Stromal cell of bone marrow (primary cell): ENCODE measurements at regions not wholly inside any gene's neighbourhood (a gene's known extent, or its start where the extent isn't known, plus 50 kb on each side); places are given as distances from the start of the nearest gene placed in this dataset.

Source experiments
- DNase-seq: peaks from one replicate; pipeline ENCODE4 v3.0.0-alpha.2; 2012; ENCODE audit warnings: low read depth

DNA sequence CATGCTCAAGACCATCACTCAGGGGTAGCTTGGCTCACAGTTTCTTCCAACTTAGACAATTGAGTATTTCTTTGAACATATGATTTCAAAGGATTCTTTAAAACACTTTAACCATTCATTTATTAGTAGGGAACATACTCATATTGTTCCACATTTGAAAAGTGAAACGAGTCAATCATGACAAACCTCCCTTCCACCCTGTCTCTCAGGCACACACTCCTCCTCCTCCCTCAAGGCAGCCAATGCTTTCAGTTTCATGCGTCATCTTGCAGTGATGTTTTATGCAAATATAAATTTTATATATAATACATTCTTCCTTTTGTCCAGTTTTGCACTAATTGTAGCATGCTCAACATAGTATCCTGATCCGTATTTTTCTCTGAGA is 126.0 kb upstream of the BOD1 start:
- DNase-seq = no peak

DNA sequence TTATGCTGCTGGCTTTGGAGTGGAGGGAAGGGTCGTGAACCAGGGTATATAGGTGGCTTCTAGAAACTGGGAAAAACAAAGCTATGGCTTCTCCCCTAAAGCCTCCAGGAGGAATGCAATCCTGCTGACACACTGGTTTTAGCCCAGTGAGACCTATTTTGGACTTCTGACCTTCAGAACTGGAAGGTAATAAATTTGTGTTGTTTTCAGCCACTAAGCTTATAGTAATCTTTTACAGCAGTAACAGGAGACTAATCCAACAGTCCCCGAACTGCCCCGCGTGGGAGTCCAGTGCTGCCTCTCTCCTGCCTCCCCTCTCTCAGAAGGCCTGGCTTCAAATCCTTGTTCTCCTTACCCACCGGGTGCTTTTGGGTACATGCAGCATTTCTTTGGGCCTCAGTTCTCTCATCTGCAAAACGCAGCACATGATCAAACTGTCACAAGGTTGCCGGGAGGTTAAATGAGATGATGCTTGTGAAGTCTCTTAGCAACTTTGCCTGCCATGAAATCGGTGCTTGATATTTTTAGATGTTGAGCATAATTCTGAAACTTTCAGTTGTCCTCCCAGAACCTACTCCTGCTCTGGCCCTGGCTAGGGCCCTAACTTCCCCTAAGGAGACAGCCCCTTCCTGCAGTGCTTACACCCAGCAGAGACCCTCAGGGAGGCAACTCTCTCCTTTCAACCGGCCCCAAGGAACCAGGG is 127.3 kb upstream of the BOD1 start:
- DNase-seq = no peak

DNA sequence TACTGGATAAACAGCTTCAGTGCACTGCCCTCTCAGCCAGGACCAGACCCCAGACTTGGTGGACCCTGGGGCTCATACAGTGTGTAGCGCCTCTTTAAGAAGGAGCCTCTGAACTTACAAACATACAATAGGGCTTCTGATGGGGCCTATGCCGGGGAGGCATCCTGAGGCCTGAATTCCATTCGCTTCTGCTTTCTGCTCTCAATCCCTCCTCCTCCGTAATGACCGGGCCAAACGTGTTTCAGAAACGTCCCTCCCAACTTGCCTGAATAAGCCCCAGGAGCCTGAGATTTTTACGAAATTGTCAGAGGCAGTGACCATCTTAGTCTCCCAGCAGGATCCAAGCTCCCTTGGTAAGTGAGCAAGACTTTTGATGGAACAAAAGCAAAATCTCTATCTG is 128.1 kb upstream of the BOD1 start:
- no peak for DNase-seq

DNA sequence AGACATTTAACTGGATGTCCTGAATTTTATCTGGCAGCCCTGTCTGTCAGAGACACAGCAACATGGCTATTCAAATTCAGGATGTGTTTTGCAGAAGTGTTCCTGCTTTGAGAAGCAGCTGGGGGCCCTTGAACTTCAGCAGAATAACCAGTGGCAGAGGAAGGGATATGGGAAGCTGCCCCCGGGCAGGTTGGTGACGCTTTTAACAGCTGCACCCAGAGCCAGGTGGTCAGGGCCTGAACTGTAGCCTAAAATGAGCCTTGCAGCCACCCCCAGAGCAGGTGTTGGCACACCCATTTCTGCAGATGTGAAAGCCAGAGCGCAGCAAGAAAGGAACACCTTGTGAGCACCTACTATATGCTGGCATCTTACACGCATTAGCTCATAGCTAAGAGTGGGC is 128.7 kb upstream of the BOD1 start:
- no peak for DNase-seq

DNA sequence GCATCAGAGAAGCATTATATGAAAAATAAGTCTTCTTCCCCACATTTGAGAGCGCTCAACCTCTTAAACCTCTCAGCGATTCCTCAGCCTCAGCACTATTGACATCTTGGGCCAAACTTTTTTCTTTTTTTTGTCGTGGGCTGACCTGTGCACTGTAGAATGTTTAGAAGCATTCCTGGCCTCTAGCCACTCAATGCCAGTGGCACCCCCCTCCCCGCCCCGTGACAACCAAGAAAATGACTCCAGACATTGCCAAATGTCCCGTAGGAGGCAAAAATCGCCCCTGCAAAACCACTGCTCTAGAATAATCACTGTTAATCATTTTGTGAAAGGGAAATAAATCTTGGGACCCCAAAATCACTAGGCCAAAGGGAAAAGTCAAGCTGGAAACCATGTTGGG is 129.1 kb upstream of the BOD1 start:
- no peak for DNase-seq

DNA sequence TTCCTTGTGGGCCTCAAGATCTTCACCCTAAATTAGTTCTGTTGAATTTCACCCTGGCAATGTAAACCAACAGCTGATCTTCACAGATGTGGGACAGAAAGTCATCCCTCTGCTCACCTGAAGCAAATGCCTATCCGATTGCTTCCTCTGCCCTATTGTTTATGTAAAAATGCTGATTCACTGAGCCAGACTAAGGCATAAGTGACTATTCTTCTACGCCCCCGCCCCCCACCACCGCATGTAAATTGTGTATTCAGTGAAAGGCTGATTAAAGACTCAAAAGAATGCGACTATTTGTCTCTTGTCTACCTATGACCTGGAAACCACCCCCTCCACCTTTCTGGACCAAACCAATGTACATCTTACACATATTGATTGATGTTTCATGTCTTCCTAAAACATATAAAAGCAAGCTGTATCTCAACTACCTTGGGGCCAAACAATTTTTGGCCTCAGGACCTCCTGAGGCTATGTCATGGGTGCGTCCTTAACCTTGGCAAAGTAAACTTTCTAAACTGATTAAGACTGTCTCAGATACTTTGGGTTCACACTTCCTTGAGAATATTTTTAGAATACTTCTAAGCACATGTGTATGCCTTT is 129.7 kb upstream of the BOD1 start:
- DNase-seq = no peak

DNA sequence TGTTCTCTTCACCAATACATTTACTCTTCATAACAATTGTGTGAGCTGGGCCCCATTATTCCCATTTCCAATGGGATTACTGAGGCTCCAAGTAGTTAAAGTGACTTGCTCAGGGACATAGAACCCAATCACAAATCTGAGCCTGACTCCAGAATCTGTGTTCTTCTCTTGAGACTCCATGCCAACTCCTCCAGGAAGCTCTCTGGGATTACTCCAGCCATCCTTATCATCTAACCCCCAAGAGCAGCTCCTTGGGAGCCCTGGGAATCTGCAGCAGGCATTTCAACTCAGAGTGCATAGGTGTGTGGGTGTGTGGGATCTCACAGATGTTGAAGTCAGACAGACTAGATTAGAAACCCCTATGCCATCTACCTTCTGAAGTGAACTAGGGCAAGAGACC is 131.4 kb upstream of the BOD1 start:
- no peak for DNase-seq

DNA sequence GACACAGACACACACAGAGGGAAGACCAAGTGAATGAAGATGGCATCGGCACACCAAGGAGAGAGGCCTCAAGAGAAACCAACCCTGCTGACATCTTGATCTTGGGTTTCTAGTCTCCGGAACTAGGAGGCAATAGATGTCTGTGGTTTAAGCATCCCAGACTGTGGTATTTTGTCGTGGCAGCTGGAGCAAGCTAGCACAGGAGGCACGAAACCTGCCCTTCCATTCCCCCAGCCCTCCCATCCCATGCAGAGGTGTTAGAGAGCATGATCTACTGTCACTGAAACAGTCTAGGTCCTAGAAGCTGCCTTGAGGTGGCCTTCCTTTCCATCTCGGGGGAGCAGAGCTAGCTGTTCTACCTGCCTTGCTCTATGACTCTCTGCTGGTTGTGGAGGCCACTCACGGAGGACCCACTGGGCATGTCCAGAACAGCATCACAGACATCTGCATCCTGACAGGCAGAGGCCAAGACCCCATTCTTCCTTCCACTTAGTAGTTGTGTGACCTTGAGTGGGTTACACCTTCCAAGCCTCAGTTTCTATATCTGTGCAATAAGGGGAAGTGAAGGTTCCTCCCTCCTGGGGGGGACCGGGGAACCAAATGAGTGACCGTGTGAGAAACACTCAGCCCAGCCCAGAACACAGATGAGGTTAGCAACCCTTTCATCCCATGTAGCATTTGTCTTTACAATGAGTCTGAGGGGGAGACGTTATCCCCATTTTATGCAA is 134.3 kb upstream of the BOD1 start:
- DNase-seq = no peak

DNA sequence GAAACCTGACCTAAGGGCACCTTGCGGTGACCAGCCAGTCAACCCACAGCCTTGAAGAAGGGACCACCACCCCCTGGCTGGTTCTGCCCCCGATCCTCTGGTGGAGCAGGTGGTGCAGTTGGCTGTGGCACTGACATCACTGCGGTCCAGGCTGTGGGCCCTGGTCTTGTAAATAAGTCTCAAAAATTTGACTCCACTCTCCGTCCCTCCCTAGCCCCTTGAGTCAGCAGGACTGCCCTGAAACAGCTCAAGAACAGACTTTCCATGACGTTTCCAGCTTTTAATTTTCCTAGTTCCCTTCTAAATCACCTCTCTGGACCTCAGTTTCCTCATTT is 134.8 kb upstream of the BOD1 start:
- no peak for DNase-seq

DNA sequence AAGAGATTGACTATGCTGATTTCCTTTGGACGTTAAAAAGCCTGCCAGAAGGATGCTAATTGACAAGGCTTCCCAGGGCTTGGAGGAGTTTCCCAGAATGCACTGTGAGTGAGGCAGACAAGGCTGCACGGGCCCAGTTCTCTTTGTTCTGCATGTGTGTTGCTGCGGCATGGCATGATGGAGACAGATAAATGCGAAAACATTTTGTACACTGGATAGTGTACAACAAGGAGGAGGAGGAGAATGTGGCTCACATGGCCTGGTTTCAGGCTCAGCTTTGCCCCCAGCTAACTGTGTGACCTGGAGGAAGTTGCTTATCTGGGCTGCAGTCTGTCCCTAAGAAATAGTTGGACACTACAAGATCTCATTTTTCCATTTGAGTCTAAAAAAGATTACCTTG is 135.5 kb upstream of the CPEB4 start:
- no peak for DNase-seq

DNA sequence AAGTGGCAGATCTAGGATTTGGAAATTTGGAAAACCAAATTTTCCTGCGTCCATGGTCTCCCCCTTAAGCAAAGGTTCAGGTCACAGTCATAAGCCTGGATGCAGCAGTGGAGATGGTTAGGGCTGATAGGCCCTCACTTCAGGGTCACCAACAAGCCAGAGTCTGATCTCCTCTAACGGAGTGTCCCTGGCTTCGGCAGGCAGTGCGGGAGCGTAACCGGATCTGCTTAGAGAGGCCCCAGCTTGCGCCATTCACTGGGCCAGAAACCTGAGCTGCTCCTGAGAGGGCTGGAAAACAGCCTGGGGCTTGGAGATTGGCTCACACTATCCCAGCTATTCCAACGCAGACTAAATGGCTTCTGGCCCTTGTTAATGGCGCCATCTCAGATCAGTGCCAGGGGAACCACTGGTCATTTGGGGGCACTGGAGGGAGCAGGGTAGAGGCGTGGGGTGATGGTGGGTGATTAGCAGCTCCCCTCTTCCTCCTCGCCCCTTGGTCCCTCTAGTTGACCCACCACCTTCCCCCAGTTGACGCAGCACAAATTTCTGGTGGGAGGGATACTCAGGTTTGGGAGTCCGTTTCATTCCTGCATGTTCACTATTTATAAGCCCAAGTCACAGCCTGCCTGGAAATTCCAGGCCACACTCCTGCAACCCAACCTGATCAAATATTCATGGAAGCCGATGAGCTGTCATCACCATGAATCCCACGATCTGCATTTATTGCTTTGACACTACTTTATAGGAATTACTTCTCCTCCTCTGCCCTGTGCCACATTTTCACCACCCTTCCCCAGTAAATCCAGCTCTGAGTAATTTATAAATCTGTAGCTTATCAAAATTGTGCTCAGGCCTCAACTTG is 134.6 kb upstream of the CPEB4 start:
- DNase-seq = peak; percentile 33

DNA sequence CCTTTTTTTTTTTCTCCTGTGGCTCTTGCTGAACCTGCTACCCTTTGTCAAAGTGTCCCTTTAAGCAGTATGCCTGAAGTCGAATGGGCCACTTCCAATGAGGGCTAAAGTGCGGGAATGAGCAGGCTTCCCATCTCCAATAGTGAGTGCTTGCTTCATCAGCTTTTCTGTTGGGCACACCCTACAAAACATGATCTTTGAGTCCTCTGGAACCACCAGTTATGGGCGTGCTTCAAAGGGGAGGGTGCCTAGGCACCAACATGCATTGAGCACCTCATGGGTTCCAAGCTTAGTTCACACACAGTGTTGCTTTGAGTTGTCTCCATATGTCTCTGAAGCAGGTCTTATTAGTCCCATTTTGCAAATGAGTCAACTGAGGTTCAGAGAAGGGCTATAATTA is 132.8 kb upstream of the CPEB4 start:
- DNase-seq = no peak

DNA sequence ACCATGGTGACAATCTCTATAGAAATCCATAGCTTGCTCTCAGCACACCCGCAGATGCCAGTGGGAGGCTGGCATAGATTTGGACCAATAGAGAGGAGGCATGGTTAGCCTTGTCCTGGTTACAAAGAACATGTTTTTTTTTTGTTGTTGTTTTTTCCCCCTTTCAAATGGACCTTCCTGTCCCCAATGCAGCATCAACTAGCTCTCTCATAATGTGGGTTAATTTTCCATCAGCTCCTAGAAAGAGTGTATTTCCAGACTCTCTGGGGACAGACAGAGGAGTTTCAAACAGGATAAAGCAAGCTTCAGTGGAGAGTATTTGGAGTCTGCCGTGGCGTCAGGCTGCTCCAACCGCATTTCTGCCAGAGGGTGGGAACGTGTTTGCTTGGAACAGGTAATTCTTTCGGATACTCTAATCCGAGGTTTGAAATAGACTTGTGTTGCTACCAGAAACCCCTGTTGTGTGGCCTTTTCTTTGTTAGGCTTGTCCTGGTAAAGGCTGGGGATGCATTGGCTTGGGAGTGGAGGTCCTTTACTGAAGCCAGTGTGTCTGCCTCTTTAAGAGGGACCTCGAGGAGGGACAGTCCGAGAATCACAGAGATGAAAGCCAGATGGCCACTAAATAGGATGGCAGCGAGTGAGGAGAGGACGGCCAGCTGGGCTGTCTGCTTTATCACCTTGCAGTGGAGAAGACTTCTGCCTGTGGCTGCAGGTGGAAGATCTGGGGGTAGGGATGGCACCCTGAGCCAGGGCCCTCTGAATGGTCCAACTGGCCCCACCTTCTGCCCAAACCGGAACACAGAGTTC is 130.5 kb upstream of the CPEB4 start:
- no peak for DNase-seq

DNA sequence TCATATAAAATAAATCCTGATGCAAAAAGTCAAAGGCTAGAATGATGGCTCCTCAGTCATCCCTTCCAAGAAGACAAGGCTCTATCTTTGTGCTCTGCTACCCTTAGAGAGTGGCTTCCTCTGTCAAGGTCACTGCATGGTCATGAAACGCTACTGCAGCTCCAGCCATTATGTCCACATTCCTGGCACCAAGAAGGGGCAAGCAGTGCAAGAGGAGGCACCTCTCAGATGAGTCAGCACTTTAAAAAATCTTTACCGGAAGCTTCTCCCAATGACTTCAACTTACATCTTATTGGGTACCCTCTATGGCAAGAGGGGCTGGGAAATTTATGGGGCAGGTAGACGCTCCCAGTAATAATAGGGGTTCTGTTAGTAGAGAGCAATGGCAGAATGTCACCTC is 129.5 kb upstream of the CPEB4 start:
- DNase-seq = no peak

DNA sequence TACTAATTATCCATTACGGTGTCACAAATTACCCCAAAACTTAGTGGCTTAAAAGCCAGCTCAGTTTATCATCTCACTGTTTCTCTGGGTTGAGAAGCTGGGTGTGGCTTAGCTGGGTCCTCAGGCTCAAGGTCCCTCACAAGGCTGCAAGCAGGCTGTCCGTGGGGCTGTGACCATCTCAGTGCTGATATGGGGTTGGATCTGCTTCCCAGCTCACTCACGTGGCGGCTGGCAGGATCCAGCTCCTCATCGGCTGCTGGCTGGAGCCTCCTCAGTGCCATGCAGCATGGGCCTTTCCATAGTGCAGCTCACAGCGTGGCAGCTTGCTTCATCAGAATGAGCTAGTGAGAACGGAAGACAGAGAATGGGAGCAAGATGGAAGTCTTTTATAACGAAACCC is 128.5 kb upstream of the CPEB4 start:
- no peak for DNase-seq

DNA sequence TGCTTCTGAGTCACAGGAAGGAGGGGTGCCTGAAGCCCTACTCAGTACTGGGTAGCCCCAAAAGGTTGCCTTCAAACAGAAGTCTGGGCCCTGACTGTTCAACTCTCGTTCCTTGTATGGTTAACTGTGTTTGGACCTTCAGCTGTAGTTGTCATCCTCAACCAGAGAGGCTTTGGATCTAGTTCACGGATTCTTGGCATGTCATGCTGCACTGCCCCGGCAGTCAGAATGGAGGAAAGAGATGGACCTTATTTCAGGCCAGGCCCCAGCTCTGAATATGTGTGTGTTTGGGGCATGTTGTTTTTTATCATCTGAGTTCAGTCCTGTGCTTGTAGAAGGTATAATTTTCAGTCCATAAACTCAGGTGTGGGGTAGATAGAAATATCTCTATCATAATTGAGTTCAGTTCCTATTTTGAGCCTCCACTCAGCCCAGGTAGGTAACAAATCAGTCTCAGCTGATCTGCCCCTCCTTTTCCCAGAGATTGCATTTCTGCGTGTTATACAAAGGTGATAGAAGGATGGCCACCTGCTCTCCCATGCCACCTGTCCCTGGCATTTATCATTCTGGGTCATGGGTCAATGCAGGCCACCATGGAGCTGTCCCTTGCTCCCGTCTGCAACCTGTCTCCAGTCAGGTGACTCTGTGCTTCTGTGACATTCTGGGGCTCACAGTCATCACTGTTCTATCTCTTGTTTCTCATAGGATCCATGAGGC is 127.5 kb upstream of the CPEB4 start:
- no peak for DNase-seq

DNA sequence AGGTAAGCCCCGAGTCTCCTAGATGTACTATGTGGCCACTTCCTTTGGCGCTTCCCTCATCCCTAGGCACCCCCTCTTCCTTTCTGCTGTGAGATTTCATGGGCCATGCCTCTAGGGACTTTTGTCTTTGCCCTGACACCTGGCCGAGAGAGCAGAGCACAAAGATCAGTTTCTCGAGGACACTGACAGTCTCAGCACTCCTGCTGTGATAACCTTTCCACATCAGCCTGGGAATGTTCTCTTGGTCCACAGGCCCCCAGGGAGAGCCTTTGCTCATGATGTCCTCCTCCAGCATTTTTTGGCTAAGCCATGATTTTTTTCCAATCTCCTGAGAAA is 127.0 kb upstream of the CPEB4 start:
- no peak for DNase-seq

DNA sequence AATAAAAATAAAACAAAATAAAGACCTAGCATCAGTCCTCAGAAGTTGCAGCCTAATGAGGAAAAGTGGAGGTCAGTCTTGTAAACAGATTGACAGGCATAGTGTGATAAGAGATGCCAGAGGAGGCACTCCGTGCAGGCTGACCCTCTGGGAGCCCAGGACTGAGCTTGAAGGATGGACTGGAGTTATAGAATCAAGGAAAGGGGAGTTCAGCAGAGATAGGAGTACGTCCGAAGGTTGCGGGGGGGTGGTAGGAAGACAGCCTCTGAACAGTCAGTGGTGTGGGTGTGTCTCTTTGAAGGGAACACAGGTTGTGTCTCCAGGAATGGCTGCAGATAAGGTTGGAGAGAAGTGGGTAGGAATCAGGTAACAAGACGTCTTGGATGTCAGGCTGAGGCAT is 126.1 kb upstream of the CPEB4 start:
- no peak for DNase-seq

DNA sequence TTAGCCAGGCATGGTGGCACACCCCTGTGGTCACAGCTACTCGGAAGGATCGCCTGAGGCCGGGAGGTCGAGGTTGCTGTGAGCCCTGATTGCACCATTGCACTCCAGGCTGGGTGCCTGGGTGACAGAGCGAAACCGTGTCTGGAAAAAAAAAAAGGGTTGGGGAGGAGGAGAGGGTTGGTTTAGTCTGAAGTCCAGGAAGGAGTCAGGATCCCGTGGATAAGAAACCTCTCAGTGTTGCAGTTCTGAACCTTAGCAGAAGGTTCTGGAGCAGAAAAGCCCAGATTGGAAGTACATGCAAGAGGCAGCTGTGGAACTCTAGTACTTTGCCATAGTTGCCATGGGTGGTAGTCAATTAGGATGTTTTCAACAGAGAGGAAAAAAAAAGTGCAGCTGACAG is 125.2 kb upstream of the CPEB4 start:
- DNase-seq = no peak

DNA sequence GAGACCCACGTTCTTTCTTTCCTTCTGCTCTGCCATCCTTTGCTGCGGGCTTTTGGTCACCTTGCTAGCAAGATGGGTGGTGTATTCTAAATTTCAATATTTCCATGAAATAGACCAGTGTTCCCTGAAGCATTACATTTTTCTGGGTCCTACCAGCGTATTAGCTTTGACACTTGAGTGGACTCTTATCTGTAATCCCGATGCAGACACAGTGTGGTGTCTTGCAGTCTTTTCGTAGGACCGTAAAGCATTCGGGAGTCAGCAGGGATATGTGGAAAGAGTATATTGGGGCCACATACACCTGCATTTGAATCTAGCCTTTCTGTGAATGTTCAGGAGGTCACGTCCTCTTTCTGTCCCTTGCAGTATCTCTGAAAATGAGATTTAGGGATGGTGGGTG is 124.7 kb upstream of the CPEB4 start:
- no peak for DNase-seq

DNA sequence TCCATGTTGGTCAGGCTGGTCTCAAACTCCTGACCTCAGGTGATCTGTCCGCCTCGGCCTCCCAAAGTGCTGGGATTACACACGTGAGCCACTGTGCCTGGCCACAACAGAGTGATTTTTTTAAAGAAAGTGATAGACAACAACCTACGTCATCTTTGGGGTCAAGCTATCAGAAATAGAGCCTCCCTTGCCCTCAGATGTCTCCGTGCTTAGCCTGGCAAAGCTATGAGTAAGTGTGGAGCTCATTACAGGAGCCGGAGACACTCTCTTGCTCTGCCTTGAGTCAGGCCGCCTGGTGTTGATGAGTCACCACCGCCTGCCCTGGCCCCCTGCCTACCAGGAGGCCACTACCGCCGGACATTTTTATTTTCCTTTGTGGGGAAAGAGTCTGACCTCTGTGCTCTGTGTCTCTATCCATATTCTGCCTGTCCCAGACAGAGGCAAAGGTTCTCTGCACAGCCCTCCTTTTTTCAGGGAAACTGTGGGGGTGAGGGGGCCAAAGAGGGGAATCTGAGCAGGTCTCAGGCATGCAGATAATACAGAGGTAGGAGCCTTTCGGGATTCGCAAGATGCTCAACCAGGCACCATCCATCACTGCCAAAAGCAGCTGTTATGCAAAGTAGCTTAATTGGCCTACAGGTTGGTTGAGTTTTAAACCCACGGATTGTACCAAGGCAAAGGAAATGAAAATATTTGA is 123.7 kb upstream of the CPEB4 start:
- peak; percentile 93 for DNase-seq
